ENCODE measurements at regions not wholly inside any gene's neighbourhood (a gene's known extent, or its start where the extent isn't known, plus 50 kb on each side); places are given as distances from the start of the nearest gene placed in this dataset.

- TF ChIP-seq, protein P1, sequence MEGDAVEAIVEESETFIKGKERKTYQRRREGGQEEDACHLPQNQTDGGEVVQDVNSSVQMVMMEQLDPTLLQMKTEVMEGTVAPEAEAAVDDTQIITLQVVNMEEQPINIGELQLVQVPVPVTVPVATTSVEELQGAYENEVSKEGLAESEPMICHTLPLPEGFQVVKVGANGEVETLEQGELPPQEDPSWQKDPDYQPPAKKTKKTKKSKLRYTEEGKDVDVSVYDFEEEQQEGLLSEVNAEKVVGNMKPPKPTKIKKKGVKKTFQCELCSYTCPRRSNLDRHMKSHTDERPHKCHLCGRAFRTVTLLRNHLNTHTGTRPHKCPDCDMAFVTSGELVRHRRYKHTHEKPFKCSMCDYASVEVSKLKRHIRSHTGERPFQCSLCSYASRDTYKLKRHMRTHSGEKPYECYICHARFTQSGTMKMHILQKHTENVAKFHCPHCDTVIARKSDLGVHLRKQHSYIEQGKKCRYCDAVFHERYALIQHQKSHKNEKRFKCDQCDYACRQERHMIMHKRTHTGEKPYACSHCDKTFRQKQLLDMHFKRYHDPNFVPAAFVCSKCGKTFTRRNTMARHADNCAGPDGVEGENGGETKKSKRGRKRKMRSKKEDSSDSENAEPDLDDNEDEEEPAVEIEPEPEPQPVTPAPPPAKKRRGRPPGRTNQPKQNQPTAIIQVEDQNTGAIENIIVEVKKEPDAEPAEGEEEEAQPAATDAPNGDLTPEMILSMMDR (conservative IDR thresholded peaks at IDR 0.05), result no peak
- no peak for TF ChIP-seq ZFX (IDR thresholded peaks at IDR 0.05)
These were observed 413.4 kb upstream of the TBX3 start for GRCh38 chr12:115097416-115097815.

All from C4-2B (cell line).